ENCODE measurements at regions not wholly inside any gene's neighbourhood (a gene's known extent, or its start where the extent isn't known, plus 50 kb on each side); places are given as distances from the start of the nearest gene placed in this dataset.

- Histone ChIP-seq H3K27ac (ENCODE audit: low read depth in 1 of 2, low read length in 2 of 2) (no peak overlapping the region), H3K9me3 (ENCODE audit: control insufficient read depth in 4 of 4, low read length in 3 of 4) (no peaks in the 10 kb centered on the region), H3K4me3 (ENCODE audit: low read depth in 1 of 3, low read length in 3 of 3) (no peak overlapping the region), H3K4me1 (ENCODE audit: control insufficient read depth in 4 of 4, insufficient read depth in 4 of 4, low read length in 3 of 4) (no peaks in the 10 kb centered on the region), H3K9ac (ENCODE audit: low read depth in 1 of 2, low read length in 2 of 2) (no peak overlapping the region), H3K36me3 (ENCODE audit: control insufficient read depth in 4 of 4, insufficient read depth in 3 of 4, low read depth in 1 of 4, low read length in 3 of 4) (no peaks in the 10 kb centered on the region), H3K27me3 (ENCODE audit: control insufficient read depth in 4 of 4, insufficient read depth in 4 of 4, low read length in 3 of 4) (no peaks in the 10 kb centered on the region)
- DNase-seq (ENCODE audit: low spot score) = no peak
- TF ChIP-seq RAD21 (IDR thresholded peaks at IDR 0.05) (no peak), NR2F2 (IDR thresholded peaks at IDR 0.05) (no peak), EGR1 (IDR thresholded peaks at IDR 0.05; ENCODE audit: low read depth in 2 of 2) (no peak), HNF4G (IDR thresholded peaks at IDR 0.05) (no peak), HNF4A (conservative IDR thresholded peaks at IDR 0.05) (no peak), FOXA2 (IDR thresholded peaks at IDR 0.05) (no peak), CTCF (IDR thresholded peaks at IDR 0.05; ENCODE audit: low read depth, low read length, missing input control) (no peak), GABPA (IDR thresholded peaks at IDR 0.05 in 1 of 2, conservative IDR thresholded peaks at IDR 0.05 in 1 of 2) (no peak), ZBTB33 (IDR thresholded peaks at IDR 0.05) (no peak), YY1 (IDR thresholded peaks at IDR 0.05) (no peak), FOXA1 (IDR thresholded peaks at IDR 0.05) (no peak), MAX (IDR thresholded peaks at IDR 0.05) (no peak), REST (IDR thresholded peaks at IDR 0.05) (no peak)
- WGBS = 87% methylated on average over 1 of the region's 1 CpG
Measured at GRCh38 chr5:33287242-33287641, 153.5 kb upstream of the TARS1 start.

- Histone ChIP-seq H3K27me3 (ENCODE audit: control insufficient read depth in 4 of 4, insufficient read depth in 4 of 4, low read length in 3 of 4) (no peaks in the 10 kb centered on the region), H3K4me1 (ENCODE audit: control insufficient read depth in 4 of 4, insufficient read depth in 4 of 4, low read length in 3 of 4) (no peaks in the 10 kb centered on the region), H3K9ac (ENCODE audit: low read depth in 1 of 2, low read length in 2 of 2) (no peak overlapping the region), H3K9me3 (ENCODE audit: control insufficient read depth in 4 of 4, low read length in 3 of 4) (no peaks in the 10 kb centered on the region), H3K4me3 (ENCODE audit: low read depth in 1 of 3, low read length in 3 of 3) (no peak overlapping the region), H3K36me3 (ENCODE audit: control insufficient read depth in 4 of 4, insufficient read depth in 3 of 4, low read depth in 1 of 4, low read length in 3 of 4) (no peaks in the 10 kb centered on the region), H3K27ac (ENCODE audit: low read depth in 1 of 2, low read length in 2 of 2) (no peak overlapping the region)
- TF ChIP-seq ZBTB33 (IDR thresholded peaks at IDR 0.05) (no peak), SP1 (IDR thresholded peaks at IDR 0.05) (no peak), REST (IDR thresholded peaks at IDR 0.05) (no peak)
- WGBS = 95% methylated on average over 3 of the region's 3 CpGs
- DNase-seq (ENCODE audit: low spot score) = no peak
Measured at GRCh38 chr5:33291216-33292000, 149.4 kb upstream of the TARS1 start.
